Neural progenitor cell (in vitro differentiated cells): ENCODE measurements at regions not wholly inside any gene's neighbourhood (a gene's known extent, or its start where the extent isn't known, plus 50 kb on each side); places are given as distances from the start of the nearest gene placed in this dataset.

Experiments
- CTCF ChIP-seq: fragments of 200-600 bp; sonication (generic); IDR thresholded peaks from 2 replicates; pipeline ENCODE4 v1.5.1; 2017; ENCODE audit warnings: antibody characterized with exemption, mild to moderate bottlenecking
- EZH2 ChIP-seq: fragments of 200-600 bp; sonication (generic); IDR thresholded peaks from 2 replicates; pipeline ENCODE4 v1.6.1; 2017; ENCODE audit warnings: antibody characterized with exemption, mild to moderate bottlenecking, moderate library complexity
- EZH2phosphoT487 ChIP-seq: fragments of 200-600 bp; sonication (generic); IDR thresholded peaks from 2 replicates; pipeline ENCODE4 v1.6.1; 2017; ENCODE audit warnings: antibody characterized with exemption

DNA sequence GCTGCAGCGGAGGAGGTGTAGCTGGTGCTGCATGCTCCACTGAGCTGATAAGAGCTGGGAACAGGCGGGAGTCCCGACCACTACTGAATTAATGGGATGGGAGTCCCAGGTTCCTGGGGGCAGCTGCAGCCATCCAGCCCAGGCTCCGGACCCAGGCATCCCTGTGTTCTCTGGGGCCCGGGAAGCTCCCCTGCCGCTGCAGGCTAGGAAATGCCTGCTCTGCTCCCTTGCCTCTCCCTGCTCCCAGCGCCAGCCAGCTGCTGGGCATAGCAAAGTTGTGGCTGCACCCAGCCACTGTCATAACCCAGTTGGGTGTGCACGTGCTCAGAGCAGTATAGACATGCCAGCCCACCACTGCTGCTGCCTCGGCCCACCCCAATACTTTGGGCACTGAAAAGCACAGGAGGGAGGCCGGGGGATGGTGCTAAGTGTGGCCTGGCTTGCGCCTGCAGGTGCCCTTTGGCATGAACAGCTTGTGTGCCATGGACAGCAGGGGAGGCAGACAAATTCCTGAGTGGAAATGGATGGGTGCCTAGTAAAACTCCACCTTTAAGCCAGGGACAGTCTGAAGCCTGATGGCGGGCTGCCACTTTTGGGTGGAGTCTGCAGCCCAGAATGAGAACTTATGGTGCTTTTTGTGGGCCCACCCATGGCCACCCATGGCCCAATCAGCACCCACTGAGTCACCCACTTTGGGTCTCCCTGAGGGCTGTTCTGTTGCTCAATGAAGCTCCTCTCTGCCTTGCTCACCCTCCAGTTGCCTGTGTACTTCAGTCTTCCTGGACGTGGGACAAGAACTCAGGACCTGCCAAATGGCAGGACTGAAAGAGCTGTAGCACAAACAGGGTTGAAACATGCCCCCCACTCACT lies 219.3 kb upstream of the TMEFF2 start:
- TF ChIP-seq CTCF, result no peak
- no peak for TF ChIP-seq EZH2
- no peak for TF ChIP-seq EZH2phosphoT487
